Peyer's patch (tissue), 4 donors: ENCODE measurements at regions not wholly inside any gene's neighbourhood (a gene's known extent, or its start where the extent isn't known, plus 50 kb on each side); places are given as distances from the start of the nearest gene placed in this dataset.

ENCODE experiments used
- POLR2A ChIP-seq, 2 donors: fragments of 450-650 bp; IDR thresholded peaks; one replicate each; pipeline ENCODE4 v1.5.1; 2017; ENCODE audit warnings: antibody characterized with exemption in 2 of 2, mild to moderate bottlenecking in 2 of 2, moderate library complexity in 2 of 2
- TF ChIP-seq, protein P1 (sequence below), 6 experiments: fragments of 450-650 bp in 4 of 6; fragments of 200-600 bp in 2 of 6; sonication (generic) in 1 of 6; IDR thresholded peaks; one replicate each; pipeline ENCODE4 v1.5.1; 2017 to 2019; ENCODE audit warnings: antibody characterized with exemption in 6 of 6, mild to moderate bottlenecking in 3 of 6, moderate library complexity in 1 of 6

DNA sequence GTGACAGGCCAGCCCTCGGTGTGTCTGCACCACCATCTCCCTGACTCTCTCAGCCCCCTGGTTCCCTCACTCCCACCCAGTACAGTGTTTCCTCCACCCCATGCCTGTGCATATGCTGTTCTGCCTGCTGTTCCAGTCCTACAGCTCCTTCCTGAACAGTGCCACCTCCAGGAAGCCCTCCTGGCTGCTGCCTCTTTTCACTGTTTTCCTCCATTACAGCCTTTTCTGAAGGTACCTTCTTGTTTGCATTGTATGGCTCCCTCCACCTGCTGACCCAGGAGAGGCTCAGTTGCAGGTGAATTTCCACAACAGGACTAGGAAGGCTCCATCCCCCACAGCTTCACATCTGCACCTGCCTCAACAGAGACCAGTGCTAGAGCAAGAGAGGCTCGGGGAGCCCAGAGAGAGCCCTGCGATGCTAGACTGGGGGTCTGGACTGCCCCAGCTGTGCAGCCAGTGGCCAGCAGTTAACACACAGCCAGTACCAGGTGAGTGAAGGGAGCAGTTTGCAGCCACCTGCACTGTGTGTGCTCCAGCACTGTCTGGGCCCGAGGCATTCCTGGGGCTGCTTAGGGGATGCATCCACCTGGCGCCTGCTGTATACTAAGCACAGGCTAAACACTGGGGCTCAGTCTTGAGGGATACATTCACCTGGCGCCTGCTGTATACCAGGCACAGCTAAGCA is 92.0 kb downstream of the ADRA2C start:
- TF ChIP-seq, protein P1, sequence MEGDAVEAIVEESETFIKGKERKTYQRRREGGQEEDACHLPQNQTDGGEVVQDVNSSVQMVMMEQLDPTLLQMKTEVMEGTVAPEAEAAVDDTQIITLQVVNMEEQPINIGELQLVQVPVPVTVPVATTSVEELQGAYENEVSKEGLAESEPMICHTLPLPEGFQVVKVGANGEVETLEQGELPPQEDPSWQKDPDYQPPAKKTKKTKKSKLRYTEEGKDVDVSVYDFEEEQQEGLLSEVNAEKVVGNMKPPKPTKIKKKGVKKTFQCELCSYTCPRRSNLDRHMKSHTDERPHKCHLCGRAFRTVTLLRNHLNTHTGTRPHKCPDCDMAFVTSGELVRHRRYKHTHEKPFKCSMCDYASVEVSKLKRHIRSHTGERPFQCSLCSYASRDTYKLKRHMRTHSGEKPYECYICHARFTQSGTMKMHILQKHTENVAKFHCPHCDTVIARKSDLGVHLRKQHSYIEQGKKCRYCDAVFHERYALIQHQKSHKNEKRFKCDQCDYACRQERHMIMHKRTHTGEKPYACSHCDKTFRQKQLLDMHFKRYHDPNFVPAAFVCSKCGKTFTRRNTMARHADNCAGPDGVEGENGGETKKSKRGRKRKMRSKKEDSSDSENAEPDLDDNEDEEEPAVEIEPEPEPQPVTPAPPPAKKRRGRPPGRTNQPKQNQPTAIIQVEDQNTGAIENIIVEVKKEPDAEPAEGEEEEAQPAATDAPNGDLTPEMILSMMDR (IDR thresholded peaks at IDR 0.05), result no peak
- no peak for TF ChIP-seq POLR2A (IDR thresholded peaks at IDR 0.05)
